Aorta (tissue), 5 donors: ENCODE measurements at regions not wholly inside any gene's neighbourhood (a gene's known extent, or its start where the extent isn't known, plus 50 kb on each side); places are given as distances from the start of the nearest gene placed in this dataset.
"Not testable (repeated sequence)": the region's sequence is repeated elsewhere in the genome, so short reads cannot be mapped to it uniquely, and the experiment has no call there.

ENCODE experiments used
- ATAC-seq: fragments of 200-7000 bp; cut with Tn5 transposase; one replicate; pipeline ENCODE4 v1.9.1; 2022; ENCODE audit warnings: moderate library complexity; ENCODE audit not compliant: low FRiP score
- DNase-seq, 2 donors: peaks; one replicate each; pipeline ENCODE4 v3.0.0-alpha.2; 2020
- H3K27ac ChIP-seq, 2 donors: one replicate each; pipeline ENCODE4 v1.5.1; 2013; ENCODE audit warnings: low read length in 2 of 2, mild to moderate bottlenecking in 2 of 2, moderate library complexity in 2 of 2, control low read depth in 1 of 2, inconsistent platforms in 1 of 2, low read depth in 1 of 2
- H3K27me3 ChIP-seq, 2 donors: one replicate each; pipeline ENCODE4 v1.6.1; 2013; ENCODE audit warnings: control low read depth in 1 of 2, low read length in 1 of 2, mild to moderate bottlenecking in 1 of 2, moderate library complexity in 1 of 2; ENCODE audit not compliant: insufficient read depth in 2 of 2, control insufficient read depth in 1 of 2
- H3K36me3 ChIP-seq, 2 donors: one replicate each; pipeline ENCODE4 v1.6.1; 2013; ENCODE audit warnings: control low read depth in 1 of 2, low read length in 1 of 2, mild to moderate bottlenecking in 1 of 2; ENCODE audit not compliant: insufficient read depth in 2 of 2, control insufficient read depth in 1 of 2
- H3K4me1 ChIP-seq, 2 donors: one replicate each; pipeline ENCODE4 v1.6.1; 2013; ENCODE audit warnings: low read length in 2 of 2, control low read depth in 1 of 2, mild to moderate bottlenecking in 1 of 2, moderate library complexity in 1 of 2; ENCODE audit not compliant: insufficient read depth in 2 of 2, control insufficient read depth in 1 of 2
- H3K4me3 ChIP-seq, 2 donors: one replicate each; pipeline ENCODE4 v1.5.1; 2013; ENCODE audit warnings: low read length in 2 of 2, control low read depth in 1 of 2, mild to moderate bottlenecking in 1 of 2
- H3K9me3 ChIP-seq: one replicate; pipeline ENCODE4 v1.6.1; 2013; ENCODE audit warnings: mild to moderate bottlenecking, low read length; ENCODE audit not compliant: control insufficient read depth
- WGBS, 2 donors: extraction: QIAGEN DNeasy Blood & Tissue Kit; methylation state at CpG; one replicate each; pipeline ENCODE4 v1.1.7; 2013; 5-methylcytosine and 5-hydroxymethylcytosine counted together
- intact Hi-C, 2 donors: fragments of 100-400 bp; cut with DNase I; formaldehyde crosslinking; loops; one replicate each; pipeline versions ENCODE4 v1.14.2 to v1.15.0; 2022
- donor health status: healthy with polysubstance abuse.
- donor health status: Bipolar disorder and iron deficiency.
- donor health status: DM: no; HTN: no; CAD: no.
- donor health status: DM: no; HTN: no; CAD: no.
- donor health status: DM: yes; HTN: yes; CAD: no.

- H3K27me3 ChIP-seq = no peaks in the 10 kb centered on the region
- H3K36me3 ChIP-seq = no peaks in the 10 kb centered on the region
- 44 to 49% methylated on average over 2 of the region's 2 CpGs for WGBS, 2 donors
- DNase-seq (no peak), ATAC-seq (no peak)
- intact Hi-C loops = no loop called here
- H3K9me3 ChIP-seq = no peaks in the 10 kb centered on the region
- no peak overlapping the region for H3K27ac ChIP-seq
- H3K4me1 ChIP-seq = no peaks in the 10 kb centered on the region
- H3K4me3 ChIP-seq = no peak overlapping the region
Observed at GRCh38 chr4:167964766-167965373, 127.5 kb upstream of the ANXA10 start.

GRCh38 chr4:167966143-167966542 lies 126.2 kb upstream of the ANXA10 start:
- Histone ChIP-seq H3K36me3 (no peaks in the 10 kb centered on the region), H3K4me1 (no peaks in the 10 kb centered on the region), H3K9me3 (no peaks in the 10 kb centered on the region), H3K27me3 (no peaks in the 10 kb centered on the region), H3K27ac (no peak overlapping the region), H3K4me3 (no peak overlapping the region)
- intact Hi-C loops = no loop called here
- ATAC-seq = no peak
- WGBS, 2 donors = 73 to 77% methylated on average over 2 of the region's 2 CpGs
- DNase-seq = no peak

GRCh38 chr4:167973513-167973912 lies 118.8 kb upstream of the ANXA10 start:
- H3K27me3 ChIP-seq = no peaks in the 10 kb centered on the region

GRCh38 chr4:167985565-167985964 lies 106.8 kb upstream of the ANXA10 start:
- Histone ChIP-seq H3K27ac (no peak overlapping the region), H3K27me3 (no peaks in the 10 kb centered on the region), H3K4me3 (no peak overlapping the region), H3K4me1 (no peaks in the 10 kb centered on the region), H3K36me3 (no peaks in the 10 kb centered on the region), H3K9me3 (peaks cover 2% of the 10 kb centered on the region)
- ATAC-seq (no peak), DNase-seq (no peak)
- intact Hi-C loops = no loop called here

More at GRCh38 chr4:167973513-167973912, 118.8 kb upstream of the ANXA10 start:
- Histone ChIP-seq H3K36me3 (no peaks in the 10 kb centered on the region), H3K9me3 (no peaks in the 10 kb centered on the region), H3K27ac (no peak overlapping the region), H3K4me3 (no peak overlapping the region), H3K4me1 (no peaks in the 10 kb centered on the region)
- intact Hi-C loops = no loop called here
- DNase-seq (no peak), ATAC-seq (no peak)

GRCh38 chr4:167986044-167986443 lies 106.3 kb upstream of the ANXA10 start:
- Histone ChIP-seq H3K36me3 (no peaks in the 10 kb centered on the region), H3K4me1 (no peaks in the 10 kb centered on the region), H3K9me3 (peaks cover 2% of the 10 kb centered on the region), H3K27ac (no peak overlapping the region), H3K27me3 (no peaks in the 10 kb centered on the region), H3K4me3 (no peak overlapping the region)
- 85 to 88% methylated on average over 3 of the region's 3 CpGs for WGBS, 2 donors
- DNase-seq = no peak
- ATAC-seq = peak; percentile 52
- intact Hi-C loops = no loop called here

- ATAC-seq = no peak
- no peaks in the 10 kb centered on the region for H3K27me3 ChIP-seq
- no peak overlapping the region for H3K27ac ChIP-seq
- intact Hi-C loops = no loop called here
- WGBS, 2 donors = 80 to 81% methylated on average over 2 of the region's 2 CpGs
- H3K36me3 ChIP-seq = no peaks in the 10 kb centered on the region
- H3K9me3 ChIP-seq = peaks cover 2% of the 10 kb centered on the region
- DNase-seq = no peak
- no peaks in the 10 kb centered on the region for H3K4me1 ChIP-seq
- H3K4me3 ChIP-seq = no peak overlapping the region
Observed at GRCh38 chr4:167987285-167987684, 105.1 kb upstream of the ANXA10 start.

GRCh38 chr4:167989815-167990214 lies 102.5 kb upstream of the ANXA10 start:
- no peak for DNase-seq
- ATAC-seq = no peak
- Histone ChIP-seq H3K9me3 (peaks cover 2% of the 10 kb centered on the region), H3K27me3 (no peaks in the 10 kb centered on the region), H3K36me3 (no peaks in the 10 kb centered on the region), H3K4me1 (no peaks in the 10 kb centered on the region), H3K4me3 (no peak overlapping the region), H3K27ac (no peak overlapping the region)
- intact Hi-C loops = no loop called here
- whole genome bisulfite sequencing, 2 donors = 48 to 78% methylated on average over 2 of the region's 2 CpGs

- 92 to 95% methylated on average over 6 of the region's 6 CpGs for WGBS, 2 donors
- H3K27me3 ChIP-seq, intact Hi-C loops, DNase-seq, H3K27ac ChIP-seq, H3K4me3 ChIP-seq, ATAC-seq, H3K36me3 ChIP-seq, H3K9me3 ChIP-seq, H3K4me1 ChIP-seq: not testable (repeated sequence)
Observed at GRCh38 chr4:168008112-168008511, 84.2 kb upstream of the ANXA10 start.

GRCh38 chr4:168019019-168019651 lies 73.2 kb upstream of the ANXA10 start:
- Histone ChIP-seq H3K9me3 (peaks cover 1% of the 10 kb centered on the region), H3K27ac (no peak overlapping the region), H3K27me3 (no peaks in the 10 kb centered on the region), H3K4me3 (no peak overlapping the region), H3K4me1 (no peaks in the 10 kb centered on the region), H3K36me3 (no peaks in the 10 kb centered on the region)
- WGBS, 2 donors = 81 to 87% methylated on average over 1 of the region's 1 CpG
- no peak for DNase-seq
- intact Hi-C loops = no loop called here
- ATAC-seq = no peak
